Tongue (tissue), 1 donor: ENCODE measurements at regions not wholly inside any gene's neighbourhood (a gene's known extent, or its start where the extent isn't known, plus 50 kb on each side); places are given as distances from the start of the nearest gene placed in this dataset.

Source experiments
- DNase-seq: peaks from one replicate; pipeline ENCODE4 v3.0.0-alpha.2; 2015

GRCh38 chr12:103182299-103182698 is 224.8 kb downstream of the ASCL1 start:
- no peak for DNase-seq

- DNase-seq = no peak
These were observed 239.0 kb downstream of the ASCL1 start for GRCh38 chr12:103196467-103196866.

- no peak for DNase-seq
These were observed 240.4 kb downstream of the ASCL1 start for GRCh38 chr12:103197725-103198388.

DNA sequence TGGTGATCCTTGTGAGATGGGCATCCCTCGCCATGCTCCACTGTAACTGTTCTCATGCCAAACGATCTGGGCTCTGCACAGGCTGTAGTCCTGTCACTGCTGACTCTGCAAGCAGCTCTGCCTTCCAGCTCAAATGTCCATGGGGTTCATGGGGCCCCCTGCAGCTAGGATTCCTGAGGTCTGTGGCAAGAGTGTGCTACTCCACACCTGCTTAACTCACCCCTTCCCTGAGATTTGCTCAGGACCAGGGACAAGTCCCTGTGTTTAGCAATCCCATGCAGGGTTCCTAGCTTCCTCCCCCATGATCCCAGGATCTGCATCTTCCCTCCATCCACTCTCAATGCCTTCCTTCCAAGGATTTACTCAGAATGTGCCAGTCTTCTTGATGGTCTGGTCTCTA is 241.0 kb downstream of the ASCL1 start:
- DNase-seq = no peak

DNA sequence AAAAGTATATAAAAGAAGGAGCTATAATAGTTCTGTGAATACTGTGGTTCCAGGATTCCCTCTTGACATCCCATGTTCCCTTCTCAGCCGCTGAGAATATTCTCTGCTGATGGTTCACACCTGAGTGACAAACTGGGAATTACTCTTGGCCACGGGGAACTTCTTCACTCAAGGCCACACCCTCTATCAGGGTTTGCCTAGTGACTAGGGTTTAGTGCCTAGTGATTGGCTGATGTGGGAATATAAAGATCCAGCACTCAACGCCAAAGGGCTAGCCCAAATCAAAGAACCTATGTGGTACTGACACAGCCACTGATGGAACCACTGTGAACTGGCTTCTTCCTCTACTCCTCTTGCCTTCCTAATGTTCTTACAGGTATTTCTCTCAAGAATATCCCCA is 248.4 kb downstream of the ASCL1 start:
- DNase-seq = no peak

- no peak for DNase-seq
These were observed 250.5 kb downstream of the ASCL1 start for GRCh38 chr12:103207936-103208335.

- no peak for DNase-seq
These were observed 254.6 kb downstream of the C12orf42 start for GRCh38 chr12:103241184-103241583.

DNA sequence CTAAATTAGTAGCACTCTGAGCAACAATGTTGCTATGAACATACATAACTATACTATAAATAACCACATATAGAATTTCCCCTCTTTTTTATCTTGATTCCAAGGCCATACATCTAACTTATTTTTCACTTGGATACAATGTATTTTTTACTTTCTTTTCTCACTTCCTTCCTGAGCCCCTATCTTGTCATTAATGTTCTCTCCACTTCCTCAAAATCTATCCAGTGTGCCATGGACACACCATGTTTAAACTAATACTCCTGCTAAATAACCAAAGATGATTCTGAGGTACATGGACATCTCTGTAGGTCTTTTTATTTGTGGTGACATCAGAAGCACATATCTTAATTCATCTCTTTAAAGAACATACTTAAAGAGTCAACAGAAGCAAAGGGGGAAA is 251.2 kb downstream of the C12orf42 start:
- DNase-seq = no peak

- no peak for DNase-seq
These were observed 248.2 kb downstream of the C12orf42 start for GRCh38 chr12:103247531-103247930.

DNA sequence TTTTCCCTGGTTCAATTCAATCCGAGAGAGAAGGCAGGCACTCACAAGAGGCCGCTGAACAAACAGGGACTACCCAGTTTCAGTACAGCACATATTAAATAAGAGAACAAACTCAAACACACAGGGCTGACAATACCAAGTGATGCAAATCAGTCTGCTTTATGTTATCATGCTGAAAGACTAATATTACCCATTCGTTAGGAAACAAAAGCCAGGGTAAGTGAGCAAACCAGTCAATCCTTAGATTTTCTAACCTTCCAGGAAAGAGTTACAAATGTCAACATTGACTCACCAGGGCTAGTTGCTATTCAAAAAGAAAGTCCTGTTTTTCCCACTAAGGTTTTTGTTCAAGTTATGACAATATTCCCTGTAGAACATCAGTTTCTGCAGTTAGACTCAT is 246.2 kb downstream of the C12orf42 start:
- DNase-seq = no peak

- DNase-seq = no peak
These were observed 245.3 kb downstream of the C12orf42 start for GRCh38 chr12:103250487-103250886.
